ENCODE measurements at regions not wholly inside any gene's neighbourhood (a gene's known extent, or its start where the extent isn't known, plus 50 kb on each side); places are given as distances from the start of the nearest gene placed in this dataset.

GRCh38 chr14:106808458-106808857 is 1282.1 kb downstream of the TMEM121 start:
- TF ChIP-seq CTCF (IDR thresholded peaks at IDR 0.05) (no peak), MAZ (IDR thresholded peaks at IDR 0.05; ENCODE audit: borderline replicate concordance, low read depth, low read length) (no peak), CEBPB (IDR thresholded peaks at IDR 0.05) (no peak), POLR2A (IDR thresholded peaks at IDR 0.05; ENCODE audit: low read length) (no peak), MAFK (IDR thresholded peaks at IDR 0.05; ENCODE audit: partially characterized antibody) (no peak), SMC3 (IDR thresholded peaks at IDR 0.05) (no peak), MYC (IDR thresholded peaks at IDR 0.05; ENCODE audit: borderline replicate concordance, low read length) (no peak), ZNF302 (CRISPR knock-in tag; IDR thresholded peaks at IDR 0.05) (no peak), JUNB (IDR thresholded peaks at IDR 0.05) (no peak), KDM1A (IDR thresholded peaks at IDR 0.05; ENCODE audit: low read depth) (no peak)
- TF ChIP-seq, protein P1, sequence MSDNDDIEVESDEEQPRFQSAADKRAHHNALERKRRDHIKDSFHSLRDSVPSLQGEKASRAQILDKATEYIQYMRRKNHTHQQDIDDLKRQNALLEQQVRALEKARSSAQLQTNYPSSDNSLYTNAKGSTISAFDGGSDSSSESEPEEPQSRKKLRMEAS (IDR thresholded peaks at IDR 0.05): no peak
